PFSK-1 (cell line): ENCODE measurements at regions not wholly inside any gene's neighbourhood (a gene's known extent, or its start where the extent isn't known, plus 50 kb on each side); places are given as distances from the start of the nearest gene placed in this dataset.

Experiments used
- FOXP2 ChIP-seq: optimal IDR thresholded peaks from 2 replicates; pipeline ENCODE3; 2011; ENCODE audit warnings: borderline replicate concordance, control low read depth, inconsistent platforms; ENCODE audit not compliant: insufficient read depth; ENCODE audit errors: extremely low read length, extremely low read depth
- POLR2AphosphoS5 ChIP-seq: IDR thresholded peaks from 2 replicates; pipeline ENCODE4 v1.6.1; 2012; ENCODE audit warnings: low read depth, mild to moderate bottlenecking, control low read depth, low read length, moderate library complexity
- REST ChIP-seq, 2 experiments: IDR thresholded peaks; 2 replicates each; pipeline versions ENCODE4 v1.6.1 to v1.8.0; 2011 to 2012; ENCODE audit warnings: low read depth in 2 of 2, low read length in 2 of 2, control low read depth in 1 of 2, inconsistent platforms in 1 of 2, mild to moderate bottlenecking in 1 of 2, moderate library complexity in 1 of 2; ENCODE audit not compliant: insufficient read depth in 1 of 2
- SIN3A ChIP-seq: IDR thresholded peaks from 2 replicates; pipeline ENCODE4 v1.6.1; 2012; ENCODE audit warnings: mild to moderate bottlenecking, low read length, moderate library complexity, borderline replicate concordance; ENCODE audit not compliant: insufficient read depth
- TAF1 ChIP-seq: IDR thresholded peaks from 2 replicates; pipeline ENCODE4 v1.6.1; 2012; ENCODE audit warnings: low read length, control low read depth, borderline replicate concordance; ENCODE audit not compliant: insufficient read depth

GRCh38 chr18:27863780-27864430, 313.0 kb downstream of the CDH2 start:
- TF ChIP-seq REST (IDR thresholded peaks at IDR 0.05; ENCODE audit: insufficient read depth in 1 of 2, low read depth in 2 of 2, low read length in 2 of 2), result no peak
- TF ChIP-seq POLR2AphosphoS5, result no peak
- no peak for TF ChIP-seq FOXP2
- TF ChIP-seq SIN3A, result no peak
- TF ChIP-seq TAF1, result no peak
